ENCODE measurements at regions not wholly inside any gene's neighbourhood (a gene's known extent, or its start where the extent isn't known, plus 50 kb on each side); places are given as distances from the start of the nearest gene placed in this dataset.

DNA sequence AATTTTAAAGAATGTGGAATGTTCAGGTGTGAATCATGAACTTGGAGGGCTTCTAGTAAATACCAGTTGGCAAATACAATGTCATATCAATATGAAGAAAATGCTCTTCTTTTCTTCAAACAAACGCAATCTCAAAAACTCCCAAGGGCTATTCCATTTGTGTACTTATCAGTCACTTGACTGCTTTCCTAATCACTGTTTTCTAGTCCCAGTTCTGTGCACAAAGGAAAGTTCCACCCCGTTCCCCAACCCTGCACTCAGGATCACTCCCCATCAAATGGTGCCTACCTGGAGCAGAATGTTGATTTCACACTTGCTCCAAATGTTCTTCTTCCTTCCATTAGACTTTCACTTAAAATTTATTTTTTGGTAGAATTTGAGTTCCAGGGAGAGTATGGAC, 92.6 kb upstream of the RFC3 start:
- no peaks in the 10 kb centered on the region for H4K20me1 ChIP-seq (ENCODE audit: control insufficient read depth, insufficient read depth, insufficient read length)
- H4K91ac ChIP-seq (ENCODE audit: insufficient read length, low read depth, low read length): no peak overlapping the region
- no peak overlapping the region for H2BK12ac ChIP-seq (ENCODE audit: insufficient read length, low read depth, low read length)
- H3K18ac ChIP-seq (ENCODE audit: insufficient read length, low read depth, low read length): no peak overlapping the region
- H2AFZ ChIP-seq (ENCODE audit: low read length): no peak overlapping the region
- no peak overlapping the region for H2BK20ac ChIP-seq (ENCODE audit: low read depth, low read length, poor library complexity, severe bottlenecking)
- no peak overlapping the region for H3K14ac ChIP-seq (ENCODE audit: insufficient read depth, low read length)
- no peaks in the 10 kb centered on the region for H3K23me2 ChIP-seq (ENCODE audit: insufficient read length, low read depth, low read length, poor library complexity, severe bottlenecking)
- H3K4me1 Mint-ChIP-seq: peaks cover 10 to 12% of the 10 kb centered on the region in 2 experiments
- H3K9ac ChIP-seq (ENCODE audit: extremely low read depth, insufficient read length, low read length): no peak overlapping the region
- no peak overlapping the region for H4K5ac ChIP-seq (ENCODE audit: insufficient read length, low read depth, low read length)
- H3K27me3 ChIP-seq (ENCODE audit: insufficient read depth, low read length): no peaks in the 10 kb centered on the region
- no peak overlapping the region for H2BK5ac ChIP-seq (ENCODE audit: insufficient read length, low read length)
- no peak overlapping the region for H3K4ac ChIP-seq (ENCODE audit: low read depth, low read length)
- no peak overlapping the region for H3K4me2 ChIP-seq (ENCODE audit: insufficient read depth, insufficient read length, low read length)
- no peak overlapping the region for H4K8ac ChIP-seq (replicated peaks; ENCODE audit: insufficient read length, low read depth, low read length)
- H3K27ac ChIP-seq (ENCODE audit: insufficient read length, low read depth, low read length): no peak overlapping the region
- H3K4me1 ChIP-seq (ENCODE audit: insufficient read depth, low read length): no peaks in the 10 kb centered on the region
- no peaks in the 10 kb centered on the region for H3K27me3 Mint-ChIP-seq (ENCODE audit: low read depth)
- no peak overlapping the region for H2BK15ac ChIP-seq (ENCODE audit: low read depth, low read length)
- H3K23ac ChIP-seq (ENCODE audit: insufficient read length, low read depth, low read length): no peak overlapping the region
- H3K36me3 Mint-ChIP-seq (ENCODE audit: insufficient read depth in 1 of 3, low read depth in 3 of 3): peaks cover 0 to under 1% (median 0%) of the 10 kb centered on the region in 3 experiments; a peak in 2 of 7 replicates
- no peak overlapping the region for H3T11ph ChIP-seq (ENCODE audit: low read length)
- H3K27ac Mint-ChIP-seq: no peak overlapping the region
- H3K79me2 ChIP-seq (ENCODE audit: insufficient read depth, low read length): no peaks in the 10 kb centered on the region
- H3K79me1 ChIP-seq (ENCODE audit: insufficient read depth, low read depth, low read length, poor library complexity, severe bottlenecking): no peaks in the 10 kb centered on the region
- TF ChIP-seq, protein P1, sequence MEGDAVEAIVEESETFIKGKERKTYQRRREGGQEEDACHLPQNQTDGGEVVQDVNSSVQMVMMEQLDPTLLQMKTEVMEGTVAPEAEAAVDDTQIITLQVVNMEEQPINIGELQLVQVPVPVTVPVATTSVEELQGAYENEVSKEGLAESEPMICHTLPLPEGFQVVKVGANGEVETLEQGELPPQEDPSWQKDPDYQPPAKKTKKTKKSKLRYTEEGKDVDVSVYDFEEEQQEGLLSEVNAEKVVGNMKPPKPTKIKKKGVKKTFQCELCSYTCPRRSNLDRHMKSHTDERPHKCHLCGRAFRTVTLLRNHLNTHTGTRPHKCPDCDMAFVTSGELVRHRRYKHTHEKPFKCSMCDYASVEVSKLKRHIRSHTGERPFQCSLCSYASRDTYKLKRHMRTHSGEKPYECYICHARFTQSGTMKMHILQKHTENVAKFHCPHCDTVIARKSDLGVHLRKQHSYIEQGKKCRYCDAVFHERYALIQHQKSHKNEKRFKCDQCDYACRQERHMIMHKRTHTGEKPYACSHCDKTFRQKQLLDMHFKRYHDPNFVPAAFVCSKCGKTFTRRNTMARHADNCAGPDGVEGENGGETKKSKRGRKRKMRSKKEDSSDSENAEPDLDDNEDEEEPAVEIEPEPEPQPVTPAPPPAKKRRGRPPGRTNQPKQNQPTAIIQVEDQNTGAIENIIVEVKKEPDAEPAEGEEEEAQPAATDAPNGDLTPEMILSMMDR (conservative IDR thresholded peaks at IDR 0.05): no peak
- no peak overlapping the region for H3K4me3 Mint-ChIP-seq
- no peak overlapping the region for H2BK120ac ChIP-seq (ENCODE audit: low read depth, low read length, poor library complexity, severe bottlenecking)
- DNase-seq: no peak
- no peak overlapping the region for H2AK5ac ChIP-seq (ENCODE audit: insufficient read length, low read length)
- no CpG with 5 or more reads among the region's 2 CpGs for WGBS (ENCODE audit: extremely low coverage, insufficient read length, low lambda C conversion rate)
- no peak overlapping the region for H3K56ac ChIP-seq (ENCODE audit: insufficient read length, low read depth, low read length)
- H3K9me3 Mint-ChIP-seq: peaks cover 0 to 3% of the 10 kb centered on the region in 2 experiments; a peak in 1 of 5 replicates
- no peaks in the 10 kb centered on the region for H3K9me3 ChIP-seq (ENCODE audit: control insufficient read depth, low read depth, low read length)
